ENCODE measurements at regions not wholly inside any gene's neighbourhood (a gene's known extent, or its start where the extent isn't known, plus 50 kb on each side); places are given as distances from the start of the nearest gene placed in this dataset.

DNA sequence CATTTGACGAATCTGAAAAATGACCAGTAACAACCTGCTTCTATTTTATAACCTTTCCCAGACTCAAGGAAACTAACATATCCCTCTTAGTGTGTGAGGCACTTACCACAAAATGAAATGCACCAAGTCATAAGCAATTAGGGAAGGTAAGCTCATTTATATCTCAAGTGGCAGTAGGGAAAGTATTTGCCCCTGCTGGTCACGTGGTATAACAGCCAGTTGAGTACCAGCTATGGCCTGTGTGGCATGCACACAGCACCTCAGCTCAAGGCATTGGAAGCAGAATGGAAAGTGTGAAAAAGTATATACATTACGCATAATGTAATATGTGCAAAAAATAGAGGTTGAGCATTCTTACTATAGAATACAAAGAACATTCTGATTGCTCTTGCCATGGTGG, 178.3 kb upstream of the GYPA start:
- POLR2A ChIA-PET, result no interaction called here
- no peaks in the 10 kb centered on the region for H3K36me3 Mint-ChIP-seq (ENCODE audit: low read depth)
- DNase-seq, result no peak

DNA sequence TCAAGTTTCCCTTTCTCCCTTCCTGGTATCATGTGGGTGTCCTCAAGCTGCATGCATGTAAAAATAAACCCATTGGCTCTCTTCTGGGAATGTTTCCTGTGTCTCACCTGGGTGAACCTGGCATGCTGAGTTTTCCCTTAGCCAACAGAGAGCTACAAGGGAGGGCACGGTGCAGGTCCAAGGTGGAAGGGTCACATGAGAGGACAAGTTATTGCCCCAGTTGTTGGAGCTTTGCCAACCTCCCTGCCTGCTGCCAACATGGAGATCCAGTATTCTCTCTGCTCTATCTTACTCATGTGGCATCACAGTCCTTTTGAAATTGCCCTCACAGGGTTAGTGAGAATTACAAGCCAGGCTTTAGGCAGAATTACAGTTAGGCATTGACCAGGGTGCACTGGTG, 196.1 kb upstream of the GYPA start:
- Mint-ChIP-seq H3K27me3 (no peaks in the 10 kb centered on the region), H3K4me3 (no peak overlapping the region), H3K4me1 (peaks cover 10% of the 10 kb centered on the region), H3K36me3 (ENCODE audit: low read depth) (no peaks in the 10 kb centered on the region), H3K27ac (no peak overlapping the region), H3K9me3 (peaks cover 4% of the 10 kb centered on the region)
- ChIA-PET CTCF (no interaction called here), POLR2A (no interaction called here)
- no peak for DNase-seq

More for the DNA sequence above, 178.3 kb upstream of the GYPA start:
- Mint-ChIP-seq H3K9me3 (peaks cover 18% of the 10 kb centered on the region), H3K27ac (no peak overlapping the region), H3K4me1 (no peaks in the 10 kb centered on the region), H3K27me3 (no peaks in the 10 kb centered on the region), H3K4me3 (no peak overlapping the region)
- CTCF ChIA-PET, result no interaction called here

DNA sequence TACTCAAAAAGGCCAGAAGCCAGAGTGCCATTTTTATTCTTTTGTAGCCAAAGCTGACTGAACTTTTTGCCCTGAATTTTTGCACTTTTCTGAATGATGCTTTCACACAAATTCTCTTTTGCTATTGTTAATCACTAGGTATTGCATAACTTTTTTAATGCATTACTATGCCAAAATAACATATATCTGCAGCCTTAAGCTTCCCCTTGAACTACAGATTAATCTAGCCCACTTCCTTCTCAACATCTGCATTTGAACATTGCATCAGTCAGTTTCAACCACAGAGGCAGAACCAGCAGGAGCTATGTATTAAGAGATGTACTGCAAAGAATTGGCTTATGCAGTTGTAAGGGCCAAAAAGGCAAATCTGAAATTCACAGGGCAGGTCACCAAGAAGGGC, 197.6 kb upstream of the GYPA start:
- Mint-ChIP-seq H3K36me3 (ENCODE audit: low read depth) (no peaks in the 10 kb centered on the region), H3K4me3 (no peak overlapping the region), H3K9me3 (peaks cover 4% of the 10 kb centered on the region), H3K4me1 (peaks cover 10% of the 10 kb centered on the region), H3K27ac (no peak overlapping the region), H3K27me3 (no peaks in the 10 kb centered on the region)
- CTCF ChIA-PET, result no interaction called here
- POLR2A ChIA-PET, result no interaction called here
- DNase-seq, result no peak

DNA sequence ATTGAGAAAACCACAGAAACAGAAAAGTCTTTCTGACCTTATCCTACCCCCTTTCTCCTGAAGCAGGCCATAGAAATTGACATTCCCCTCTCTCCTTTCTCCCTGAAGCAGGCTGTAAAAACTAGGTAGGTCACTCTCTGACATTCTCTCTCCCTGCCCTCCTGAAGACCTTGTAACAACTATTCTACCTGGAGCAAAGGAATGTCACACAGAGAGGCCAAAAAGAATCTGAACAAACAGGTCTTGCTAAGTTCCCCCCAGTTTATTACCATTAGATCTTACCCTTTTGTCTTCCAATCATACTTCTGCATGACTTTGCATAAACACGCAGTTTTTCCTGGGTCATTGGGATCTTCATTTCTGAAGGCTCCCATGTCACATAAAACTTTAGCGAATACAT, 198.3 kb upstream of the GYPA start:
- Mint-ChIP-seq H3K27ac (no peak overlapping the region), H3K9me3 (peaks cover 4% of the 10 kb centered on the region), H3K4me3 (no peak overlapping the region), H3K27me3 (no peaks in the 10 kb centered on the region), H3K36me3 (ENCODE audit: low read depth) (no peaks in the 10 kb centered on the region), H3K4me1 (peaks cover 10% of the 10 kb centered on the region)
- POLR2A ChIA-PET, result no interaction called here
- no peak for DNase-seq
- CTCF ChIA-PET, result no interaction called here

DNA sequence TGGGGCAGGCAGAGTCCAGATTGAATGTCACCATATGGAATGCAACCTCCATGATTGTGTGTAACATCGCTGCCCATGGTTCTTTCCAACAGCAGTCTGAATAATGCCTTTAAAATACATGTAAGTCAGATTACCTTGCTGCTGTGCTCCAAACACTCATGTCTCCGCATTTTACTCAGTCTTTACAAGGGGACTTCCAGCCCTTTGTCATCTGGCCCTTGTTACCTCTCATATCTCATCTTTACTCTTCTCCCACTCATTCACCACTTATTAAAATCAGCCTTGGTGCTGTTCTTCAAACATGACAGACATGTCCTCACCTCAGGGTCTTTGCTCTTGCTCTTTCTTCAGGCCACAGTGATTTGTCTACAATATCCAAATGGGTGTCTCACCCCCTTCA, 200.4 kb upstream of the GYPA start:
- H3K36me3 Mint-ChIP-seq (ENCODE audit: low read depth), result no peaks in the 10 kb centered on the region
- ChIA-PET CTCF (no interaction called here), POLR2A (no interaction called here)
- H3K4me1 Mint-ChIP-seq, result peaks cover 10% of the 10 kb centered on the region
- no peak overlapping the region for H3K4me3 Mint-ChIP-seq
- peaks cover 4% of the 10 kb centered on the region for H3K9me3 Mint-ChIP-seq
- DNase-seq, result no peak
- H3K27ac Mint-ChIP-seq, result no peak overlapping the region
- no peaks in the 10 kb centered on the region for H3K27me3 Mint-ChIP-seq

DNA sequence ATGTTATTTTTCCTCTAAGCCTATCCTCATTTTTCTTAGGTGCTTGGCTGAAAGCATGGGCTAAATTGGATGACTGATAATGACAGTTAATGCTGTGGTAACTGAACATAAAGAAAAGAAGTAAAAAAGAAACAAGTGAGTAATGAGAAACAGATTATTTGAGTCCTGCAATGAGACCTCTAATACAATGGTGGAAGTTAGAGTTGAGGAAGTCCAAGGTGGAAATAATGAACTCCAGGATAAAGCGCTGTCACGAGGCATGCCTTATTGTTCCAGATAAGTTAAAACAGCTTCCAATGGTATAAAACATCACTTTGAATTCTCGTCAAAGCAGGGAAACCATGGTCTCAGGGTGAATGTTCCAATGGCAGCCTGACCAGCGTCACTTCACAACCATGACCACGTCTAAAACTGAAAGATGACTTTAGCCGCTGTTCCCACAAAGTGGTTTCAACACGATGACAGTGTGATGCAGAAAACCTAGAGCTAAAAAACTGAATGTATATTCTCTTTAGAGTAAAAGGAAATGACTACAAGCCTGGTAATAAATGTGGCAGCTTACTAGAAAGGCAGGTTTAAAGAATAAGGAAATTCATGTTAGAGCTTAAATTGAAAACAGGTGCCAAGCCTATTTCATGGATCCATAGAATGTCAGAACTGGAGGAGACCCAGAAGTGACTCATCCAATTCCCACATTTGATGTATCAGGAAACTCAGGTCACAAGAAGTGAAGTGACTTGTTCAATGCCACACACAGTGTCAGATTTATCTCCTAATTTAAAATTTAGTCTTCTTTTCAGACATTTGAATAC, 202.6 kb upstream of the GYPA start:
- Mint-ChIP-seq H3K27ac (no peak overlapping the region), H3K36me3 (ENCODE audit: low read depth) (no peaks in the 10 kb centered on the region), H3K4me3 (no peak overlapping the region), H3K9me3 (peaks cover 4% of the 10 kb centered on the region), H3K4me1 (peaks cover 8% of the 10 kb centered on the region), H3K27me3 (no peaks in the 10 kb centered on the region)
- CTCF ChIA-PET, result no interaction called here
- no peak for DNase-seq
- POLR2A ChIA-PET, result no interaction called here

DNA sequence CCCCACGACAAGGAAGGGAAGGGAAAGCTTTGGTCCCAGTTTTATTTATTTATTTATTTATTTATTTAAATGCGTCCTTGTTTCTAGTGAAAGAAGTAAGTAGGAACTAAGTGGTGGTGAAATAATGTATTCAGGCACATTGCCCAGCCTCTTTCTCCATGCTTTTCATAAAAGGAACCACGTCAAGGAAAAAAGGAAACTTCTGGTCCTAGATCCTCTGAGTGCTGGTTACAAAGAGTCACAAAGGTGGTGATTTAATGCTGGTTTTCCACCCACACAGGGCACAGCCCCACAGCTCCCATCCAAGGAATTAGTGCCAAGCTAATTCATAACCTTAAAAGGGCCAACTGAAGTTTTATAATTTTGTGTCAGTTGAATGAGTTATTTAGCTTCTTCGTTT, 206.6 kb upstream of the GYPA start:
- Mint-ChIP-seq H3K4me1 (no peaks in the 10 kb centered on the region), H3K9me3 (no peaks in the 10 kb centered on the region), H3K36me3 (ENCODE audit: low read depth) (no peaks in the 10 kb centered on the region), H3K4me3 (no peak overlapping the region), H3K27ac (no peak overlapping the region), H3K27me3 (peaks cover 3% of the 10 kb centered on the region)
- POLR2A ChIA-PET, result no interaction called here
- CTCF ChIA-PET, result no interaction called here
- no peak for DNase-seq

DNA sequence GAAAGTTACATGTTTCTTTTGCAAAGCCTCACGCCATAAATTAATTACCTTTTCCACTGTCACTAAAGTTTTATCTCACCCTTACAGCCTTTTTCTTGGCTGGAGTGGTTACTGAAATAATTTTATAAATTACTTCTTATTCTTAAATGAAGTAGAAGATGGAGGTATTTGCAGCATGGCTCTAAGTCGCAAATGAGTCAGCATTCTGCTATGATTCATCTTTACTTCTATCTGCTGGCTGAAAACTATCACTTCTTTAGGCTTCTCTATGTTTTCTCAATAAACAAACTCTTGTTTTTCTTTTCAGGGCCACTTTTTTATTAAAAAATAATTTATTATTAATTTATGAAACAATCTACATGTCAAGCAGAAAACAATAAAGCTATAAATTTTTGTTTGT, 210.2 kb upstream of the GYPA start:
- ChIA-PET CTCF (no interaction called here), POLR2A (no interaction called here)
- Mint-ChIP-seq H3K4me1 (no peaks in the 10 kb centered on the region), H3K27ac (no peak overlapping the region), H3K27me3 (peaks cover 19% of the 10 kb centered on the region), H3K9me3 (no peaks in the 10 kb centered on the region), H3K36me3 (ENCODE audit: low read depth) (no peaks in the 10 kb centered on the region), H3K4me3 (no peak overlapping the region)
- no peak for DNase-seq

DNA sequence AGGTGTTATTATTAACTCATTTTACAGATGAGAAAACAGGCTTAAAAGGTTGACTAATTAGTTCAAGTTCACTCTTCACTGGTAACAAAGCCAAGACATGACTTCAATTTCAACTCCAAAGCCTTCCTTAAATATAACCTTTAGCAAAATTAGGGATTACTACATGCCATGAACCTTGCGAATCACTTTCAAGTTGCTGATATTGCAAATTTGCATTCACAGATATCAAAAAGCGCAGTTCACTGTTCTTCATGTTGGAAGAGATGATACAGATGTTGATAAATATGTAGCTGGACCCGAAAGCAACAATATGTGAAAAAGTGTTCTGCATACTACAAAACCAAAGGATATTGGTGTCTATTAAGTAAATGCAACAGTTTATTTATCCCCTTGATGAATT, 210.8 kb upstream of the GYPA start:
- ChIA-PET POLR2A (no interaction called here), CTCF (no interaction called here)
- H3K36me3 Mint-ChIP-seq (ENCODE audit: low read depth), result no peaks in the 10 kb centered on the region
- H3K9me3 Mint-ChIP-seq, result no peaks in the 10 kb centered on the region
- no peak for DNase-seq
- H3K27ac Mint-ChIP-seq, result no peak overlapping the region
- H3K4me3 Mint-ChIP-seq, result no peak overlapping the region
- peaks cover 25% of the 10 kb centered on the region for H3K27me3 Mint-ChIP-seq
- peaks cover 4% of the 10 kb centered on the region for H3K4me1 Mint-ChIP-seq

DNA sequence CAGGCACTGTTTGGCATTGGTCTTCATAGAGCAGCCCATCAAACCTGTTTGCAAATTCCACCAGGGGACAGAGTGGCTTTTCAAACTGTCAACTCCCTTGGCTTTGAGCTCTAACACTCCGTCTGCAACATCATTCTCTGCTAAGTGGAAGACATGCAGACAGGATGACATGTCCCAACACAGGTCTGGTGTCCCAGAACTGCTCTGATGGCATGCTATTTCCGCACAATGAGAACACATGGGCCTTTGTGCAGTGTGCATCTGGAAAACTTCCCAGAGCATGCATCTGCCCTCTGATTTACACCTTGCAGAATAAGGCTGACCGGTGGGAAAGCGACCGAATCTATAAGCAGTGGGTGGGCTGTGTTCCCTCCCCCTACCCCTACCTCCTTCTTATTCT, 212.8 kb upstream of the GYPA start:
- peaks cover 5% of the 10 kb centered on the region for H3K4me1 Mint-ChIP-seq
- ChIA-PET CTCF (no interaction called here), POLR2A (no interaction called here)
- no peak overlapping the region for H3K4me3 Mint-ChIP-seq
- no peak for DNase-seq
- H3K27ac Mint-ChIP-seq, result no peak overlapping the region
- H3K9me3 Mint-ChIP-seq, result no peaks in the 10 kb centered on the region
- no peaks in the 10 kb centered on the region for H3K36me3 Mint-ChIP-seq (ENCODE audit: low read depth)
- peaks cover 31% of the 10 kb centered on the region for H3K27me3 Mint-ChIP-seq

DNA sequence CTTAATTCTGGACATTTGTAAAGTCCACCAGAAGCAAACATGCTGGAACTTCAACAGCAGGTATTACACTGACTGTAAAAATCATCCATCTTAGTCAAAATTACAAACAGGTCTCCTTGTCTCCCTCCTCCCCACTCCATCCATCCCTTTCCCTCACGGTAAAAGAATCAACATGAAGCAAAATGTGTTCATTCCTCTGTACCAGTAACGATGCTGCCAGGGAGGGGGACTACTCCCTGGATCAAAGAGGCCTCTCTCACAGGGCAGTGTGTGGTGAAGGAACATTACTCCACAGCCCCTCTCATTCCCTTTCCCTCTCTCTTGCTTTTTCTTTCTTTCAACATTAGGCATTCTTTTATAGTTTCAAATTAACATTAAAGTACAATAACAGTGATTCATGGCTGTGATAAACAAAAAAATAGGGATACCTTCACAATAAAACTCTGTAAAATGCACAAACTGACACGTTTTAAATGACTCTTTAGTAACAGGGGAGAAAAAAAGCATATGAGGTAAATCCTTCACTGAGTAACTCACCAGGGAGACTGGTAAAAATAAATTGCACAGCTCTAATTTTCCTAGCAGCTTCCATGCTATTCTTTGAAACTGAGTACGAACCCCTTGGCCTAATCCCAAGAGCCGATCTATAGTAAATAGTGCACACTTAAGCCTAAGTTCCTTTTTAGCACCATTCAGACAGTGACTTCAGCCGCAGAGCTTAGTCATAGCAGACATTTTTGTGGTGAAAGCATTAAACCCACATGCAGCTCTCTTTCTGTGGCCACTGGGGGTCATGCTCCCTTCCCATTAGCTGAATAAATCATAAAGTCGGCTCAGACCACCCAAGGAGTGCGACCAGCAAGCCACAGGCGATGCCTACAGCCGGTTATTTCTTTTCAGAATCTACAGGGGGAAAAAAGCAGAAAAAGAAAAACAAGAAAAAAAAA, 215.6 kb upstream of the GYPA start:
- Mint-ChIP-seq H3K36me3 (ENCODE audit: low read depth) (no peaks in the 10 kb centered on the region), H3K4me3 (no peak overlapping the region), H3K4me1 (peaks cover 5% of the 10 kb centered on the region), H3K27me3 (peaks cover 32% of the 10 kb centered on the region), H3K9me3 (no peaks in the 10 kb centered on the region), H3K27ac (no peak overlapping the region)
- ChIA-PET CTCF (no interaction called here), POLR2A (no interaction called here)
- DNase-seq, result no peak

DNA sequence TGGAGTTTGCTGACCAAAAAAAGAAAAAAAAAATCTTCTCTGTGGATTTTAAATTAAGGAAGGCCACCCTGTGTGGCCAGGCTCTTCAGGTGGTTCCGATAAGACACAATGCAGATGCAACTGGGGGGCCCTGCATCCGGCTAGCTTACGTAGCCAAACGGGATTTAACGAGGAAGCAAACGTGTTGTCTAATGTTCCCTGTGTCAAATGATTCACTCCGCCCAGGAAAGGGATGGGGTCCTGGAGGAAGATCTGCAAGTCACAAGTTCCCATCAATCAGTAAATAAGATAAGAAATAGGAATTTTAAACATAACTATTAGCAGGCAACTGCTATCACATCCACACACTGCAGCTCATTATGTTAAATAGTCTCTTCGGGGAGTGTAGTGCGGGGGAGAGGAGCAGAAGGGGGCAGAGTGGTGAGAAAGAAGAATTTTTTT, 216.4 kb upstream of the GYPA start:
- no peaks in the 10 kb centered on the region for H3K36me3 Mint-ChIP-seq (ENCODE audit: low read depth)
- H3K27me3 Mint-ChIP-seq, result peaks cover 34% of the 10 kb centered on the region
- peaks cover 5% of the 10 kb centered on the region for H3K4me1 Mint-ChIP-seq
- no peaks in the 10 kb centered on the region for H3K9me3 Mint-ChIP-seq
- no peak for DNase-seq
- ChIA-PET POLR2A (no interaction called here), CTCF (no interaction called here)
- no peak overlapping the region for H3K27ac Mint-ChIP-seq
- H3K4me3 Mint-ChIP-seq, result no peak overlapping the region

DNA sequence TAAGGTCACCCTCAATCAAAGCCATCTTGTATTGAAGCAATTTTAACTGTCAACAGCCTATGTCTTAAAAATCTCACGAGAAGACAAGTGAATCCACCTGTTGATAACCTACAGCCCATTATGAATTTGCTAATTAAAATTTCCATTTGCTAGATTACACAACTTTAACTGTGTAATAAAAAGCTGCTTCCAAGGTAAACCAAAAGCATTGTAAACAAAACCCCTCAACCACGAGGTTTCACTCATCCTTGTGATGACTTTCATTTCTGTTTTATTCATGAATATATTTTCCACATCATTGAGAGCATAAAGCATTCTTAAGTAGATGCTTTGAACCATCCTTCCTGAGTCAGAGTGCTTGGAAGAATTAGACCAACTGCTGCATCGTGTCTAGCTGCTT, 217.5 kb upstream of the GYPA start:
- Mint-ChIP-seq H3K4me3 (no peak overlapping the region), H3K27ac (no peak overlapping the region), H3K27me3 (peaks cover 31% of the 10 kb centered on the region), H3K4me1 (peaks cover 5% of the 10 kb centered on the region), H3K9me3 (no peaks in the 10 kb centered on the region), H3K36me3 (ENCODE audit: low read depth) (no peaks in the 10 kb centered on the region)
- POLR2A ChIA-PET, result no interaction called here
- DNase-seq, result no peak
- CTCF ChIA-PET, result no interaction called here
